Glutamatergic neuron (in vitro differentiated cells): ENCODE measurements at regions not wholly inside any gene's neighbourhood (a gene's known extent, or its start where the extent isn't known, plus 50 kb on each side); places are given as distances from the start of the nearest gene placed in this dataset.

Experiments used
- DNase-seq: peaks from one replicate; pipeline ENCODE4 v3.0.0; 2022
- H3K27ac Mint-ChIP-seq: one replicate; pipeline ENCODE4 v1.8.0; 2020; ENCODE audit warnings: mild to moderate bottlenecking, mixed read lengths, inconsistent platforms; ENCODE audit not compliant: unreplicated experiment
- H3K27me3 Mint-ChIP-seq: one replicate; pipeline ENCODE4 v1.8.0; 2020; ENCODE audit warnings: mild to moderate bottlenecking, moderate library complexity, mixed read lengths, inconsistent platforms; ENCODE audit not compliant: unreplicated experiment
- H3K36me3 Mint-ChIP-seq: one replicate; pipeline ENCODE4 v1.8.0; 2020; ENCODE audit warnings: mild to moderate bottlenecking, mixed read lengths, inconsistent platforms; ENCODE audit not compliant: unreplicated experiment
- H3K4me1 Mint-ChIP-seq: one replicate; pipeline ENCODE4 v1.8.0; 2020; ENCODE audit warnings: mild to moderate bottlenecking, low read depth, mixed read lengths, inconsistent platforms; ENCODE audit not compliant: unreplicated experiment
- H3K4me3 Mint-ChIP-seq: one replicate; pipeline ENCODE4 v1.8.0; 2020; ENCODE audit warnings: mild to moderate bottlenecking, mixed read lengths, inconsistent platforms; ENCODE audit not compliant: unreplicated experiment
- H3K9me3 Mint-ChIP-seq: one replicate; pipeline ENCODE4 v1.8.0; 2020; ENCODE audit warnings: mild to moderate bottlenecking, moderate library complexity, mixed read lengths, inconsistent platforms; ENCODE audit not compliant: unreplicated experiment
- CTCF ChIP-seq: fragments of 200-600 bp; sonication (generic); IDR thresholded peaks from one replicate; pipeline ENCODE4 v1.5.0; 2021; ENCODE audit not compliant: partially characterized antibody, unreplicated experiment

- Mint-ChIP-seq H3K27ac (no peak overlapping the region), H3K27me3 (no peaks in the 10 kb centered on the region), H3K4me3 (no peak overlapping the region), H3K36me3 (no peaks in the 10 kb centered on the region), H3K4me1 (no peaks in the 10 kb centered on the region), H3K9me3 (peaks cover 2% of the 10 kb centered on the region)
- no peak for TF ChIP-seq CTCF
- DNase-seq: no peak
These were observed 72.8 kb upstream of the RARB start for GRCh38 chr3:25355034-25355885.

GRCh38 chr3:25355998-25356397, 72.1 kb upstream of the RARB start:
- TF ChIP-seq CTCF: no peak
- peaks cover 2% of the 10 kb centered on the region for H3K9me3 Mint-ChIP-seq
- H3K4me3 Mint-ChIP-seq: no peak overlapping the region
- no peak overlapping the region for H3K27ac Mint-ChIP-seq
- DNase-seq: no peak
- H3K36me3 Mint-ChIP-seq: no peaks in the 10 kb centered on the region
- H3K27me3 Mint-ChIP-seq: no peaks in the 10 kb centered on the region
- H3K4me1 Mint-ChIP-seq: no peaks in the 10 kb centered on the region

GRCh38 chr3:25362118-25362517, 65.9 kb upstream of the RARB start:
- H3K27me3 Mint-ChIP-seq: no peaks in the 10 kb centered on the region
- H3K27ac Mint-ChIP-seq: no peak overlapping the region
- H3K9me3 Mint-ChIP-seq: peaks cover 2% of the 10 kb centered on the region
- TF ChIP-seq CTCF: no peak
- H3K4me3 Mint-ChIP-seq: no peak overlapping the region
- no peaks in the 10 kb centered on the region for H3K36me3 Mint-ChIP-seq
- DNase-seq: no peak
- no peaks in the 10 kb centered on the region for H3K4me1 Mint-ChIP-seq

GRCh38 chr3:25365636-25366035, 62.4 kb upstream of the RARB start:
- TF ChIP-seq CTCF: no peak
- no peak for DNase-seq
- Mint-ChIP-seq H3K36me3 (no peaks in the 10 kb centered on the region), H3K4me3 (no peak overlapping the region), H3K27ac (no peak overlapping the region), H3K4me1 (no peaks in the 10 kb centered on the region), H3K9me3 (no peaks in the 10 kb centered on the region), H3K27me3 (peaks cover 2% of the 10 kb centered on the region)

- Mint-ChIP-seq H3K27me3 (peaks cover 2% of the 10 kb centered on the region), H3K9me3 (no peaks in the 10 kb centered on the region), H3K4me1 (no peaks in the 10 kb centered on the region), H3K4me3 (no peak overlapping the region), H3K36me3 (no peaks in the 10 kb centered on the region), H3K27ac (no peak overlapping the region)
- no peak for DNase-seq
- TF ChIP-seq CTCF: no peak
These were observed 61.0 kb upstream of the RARB start for GRCh38 chr3:25367025-25367424.
